GM10266 (cell line): ENCODE measurements at regions not wholly inside any gene's neighbourhood (a gene's known extent, or its start where the extent isn't known, plus 50 kb on each side); places are given as distances from the start of the nearest gene placed in this dataset.

Source experiments
- DNase-seq: peaks from one replicate; pipeline ENCODE4 v3.0.0; 2012; ENCODE audit errors: extremely low spot score
- CTCF ChIP-seq: IDR thresholded peaks from 2 replicates; pipeline ENCODE4 v1.5.1; 2012; ENCODE audit warnings: mild to moderate bottlenecking, low read depth; ENCODE audit not compliant: control insufficient read depth, insufficient read depth; ENCODE audit errors: missing control alignments

DNA sequence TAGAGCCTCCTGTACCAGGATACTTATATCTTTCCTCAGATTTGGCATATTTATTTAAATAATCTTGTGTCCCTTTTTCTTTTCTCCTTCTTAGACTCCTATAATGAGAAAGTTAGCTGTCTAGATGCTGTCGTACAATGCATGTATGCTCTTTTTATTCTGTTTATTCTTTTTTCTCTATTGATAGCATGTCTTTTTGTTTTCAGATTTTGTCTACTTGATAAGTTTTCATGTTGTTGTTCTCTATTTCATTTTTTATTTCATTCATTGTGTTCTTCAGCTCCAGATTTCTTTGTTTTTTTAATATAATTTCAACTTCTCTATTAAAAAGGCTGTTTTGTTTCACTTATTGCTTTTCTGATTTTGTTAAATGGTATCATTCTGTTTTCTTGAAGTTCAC is 674.3 kb upstream of the POU3F3 start:
- TF ChIP-seq CTCF: no peak
- DNase-seq: no peak

DNA sequence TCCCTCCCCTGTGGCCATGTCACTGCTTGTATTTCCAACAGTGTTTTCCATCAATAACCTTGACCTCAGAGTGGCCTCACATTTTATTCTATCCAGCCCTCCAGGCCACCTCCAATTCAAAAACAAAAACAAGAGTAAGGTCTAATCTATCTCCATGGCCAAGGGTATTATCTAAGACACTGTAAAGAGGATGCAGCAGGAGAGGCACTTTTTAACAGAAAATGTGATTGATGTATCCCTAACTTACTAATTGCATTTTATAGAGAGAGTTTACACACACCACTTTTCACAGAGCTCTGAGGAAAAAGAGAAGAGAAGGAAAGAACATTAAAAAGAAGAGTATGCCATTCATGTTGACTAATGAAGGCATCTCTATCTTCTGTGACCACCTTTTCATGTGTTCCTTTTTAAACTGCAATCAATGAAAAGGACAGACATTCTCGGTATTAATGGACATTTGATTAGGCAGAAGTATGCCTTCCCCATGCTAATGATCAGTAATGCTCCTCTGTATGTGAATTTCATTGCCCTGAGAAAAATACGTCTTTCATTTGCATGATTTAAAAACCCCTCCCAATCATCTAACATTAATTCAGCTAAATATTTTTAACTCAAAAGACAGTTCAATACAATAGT is 653.3 kb upstream of the POU3F3 start:
- no peak for DNase-seq
- no peak for TF ChIP-seq CTCF

GRCh38 chr2:104213758-104214157 is 640.2 kb upstream of the POU3F3 start:
- DNase-seq: no peak
- no peak for TF ChIP-seq CTCF

DNA sequence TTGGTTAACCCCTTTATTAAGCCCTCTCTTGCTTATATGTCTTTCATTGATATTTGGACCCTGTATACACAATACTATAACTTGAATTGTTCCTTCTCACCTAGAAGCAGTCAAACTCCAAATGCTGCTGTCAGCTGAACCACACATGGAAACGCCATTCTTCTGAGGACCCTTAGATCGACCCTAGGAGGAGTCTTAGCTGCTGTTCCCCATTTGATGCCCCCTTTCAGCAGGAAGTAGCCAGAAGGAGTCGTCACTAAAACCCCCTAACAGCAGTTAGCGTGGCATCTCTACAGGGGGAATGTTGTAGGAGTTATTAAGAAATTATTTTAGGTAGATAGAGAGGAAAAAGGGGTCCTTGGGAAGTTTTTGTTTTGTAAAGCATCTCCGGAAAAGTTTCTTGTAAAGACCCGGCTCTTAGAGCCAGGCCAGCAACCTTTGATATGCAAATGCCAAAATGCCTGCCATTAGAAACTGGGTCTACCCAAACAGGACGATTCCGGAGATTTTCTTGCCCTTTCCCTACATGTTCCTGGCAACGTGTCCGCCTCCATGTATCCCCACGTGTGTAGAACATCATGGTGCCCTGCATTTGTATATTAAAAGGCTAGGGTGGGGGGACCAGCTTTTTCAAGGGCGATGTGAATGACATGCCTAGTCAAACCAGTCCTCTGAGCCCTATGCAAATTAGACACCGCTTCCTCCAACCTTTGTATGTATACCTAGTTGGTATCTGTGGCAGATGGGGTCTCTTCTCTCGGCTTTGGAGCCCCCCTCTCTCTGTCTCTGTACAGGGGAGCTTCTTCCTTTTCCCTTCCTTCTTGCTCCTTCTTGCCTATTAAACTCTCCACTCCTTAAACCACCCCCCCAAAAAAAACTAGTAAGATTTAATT is 638.4 kb upstream of the POU3F3 start:
- no peak for DNase-seq
- TF ChIP-seq CTCF: no peak

DNA sequence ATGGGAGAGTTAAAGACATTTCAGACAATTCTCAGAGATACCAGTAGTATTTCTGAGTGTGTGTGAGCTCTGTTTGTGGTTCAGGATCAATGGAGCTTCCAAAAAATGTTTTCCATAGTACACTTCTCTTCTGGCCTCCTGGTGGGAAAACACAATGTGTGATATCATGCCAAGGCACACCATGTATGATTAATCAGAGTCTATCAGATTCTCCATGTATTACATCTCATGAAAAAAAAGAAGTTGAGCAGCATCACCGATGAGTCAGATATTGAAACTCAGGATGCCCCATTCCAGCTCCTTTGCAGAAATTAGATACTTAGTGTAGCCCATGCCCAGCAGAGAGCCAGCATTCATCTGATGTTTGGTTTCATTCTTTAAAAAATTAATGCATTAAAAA is 620.3 kb upstream of the POU3F3 start:
- TF ChIP-seq CTCF: no peak
- DNase-seq: no peak

DNA sequence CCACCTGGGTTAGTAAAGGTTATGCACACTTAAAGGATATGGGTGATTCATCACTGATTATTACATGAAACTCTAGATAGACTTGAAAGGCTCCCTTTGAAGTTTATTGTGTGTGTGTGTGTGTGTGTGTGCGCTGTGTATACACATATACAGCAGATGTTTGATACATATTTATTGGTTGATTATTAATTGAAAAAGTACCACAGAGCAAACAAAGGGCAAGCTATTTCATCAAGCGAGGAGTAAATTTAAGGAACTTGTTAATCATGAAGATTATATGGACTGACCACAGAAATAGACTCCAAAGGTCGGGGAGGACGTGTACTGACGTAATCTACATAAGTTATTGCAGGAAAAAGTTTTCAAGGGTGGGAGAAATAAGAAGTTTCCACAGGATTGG is 617.4 kb upstream of the POU3F3 start:
- DNase-seq: no peak
- TF ChIP-seq CTCF: no peak

DNA sequence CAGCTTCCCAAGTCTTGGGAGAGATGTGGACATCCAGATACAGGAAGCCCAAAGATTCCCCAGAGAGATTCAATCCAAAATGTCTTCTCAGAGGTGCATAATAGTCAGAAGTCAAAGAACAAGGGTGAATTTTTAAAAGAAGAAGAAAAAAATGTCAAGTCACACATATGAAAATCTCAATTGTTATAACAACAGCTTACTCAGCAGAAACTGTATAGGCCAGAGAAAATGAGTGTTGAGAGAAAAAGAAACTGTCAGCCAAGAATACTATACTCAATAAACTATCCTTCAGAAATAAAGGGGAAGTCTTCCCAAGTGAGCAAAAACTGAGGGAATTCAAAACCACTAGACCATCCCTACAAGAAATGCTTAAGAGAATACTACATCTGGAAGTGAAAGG is 612.9 kb upstream of the POU3F3 start:
- TF ChIP-seq CTCF: no peak
- DNase-seq: no peak
